CD1c-positive myeloid dendritic cell (primary cell): ENCODE measurements at regions not wholly inside any gene's neighbourhood (a gene's known extent, or its start where the extent isn't known, plus 50 kb on each side); places are given as distances from the start of the nearest gene placed in this dataset.
"Not testable (repeated sequence)": the region's sequence is repeated elsewhere in the genome, so short reads cannot be mapped to it uniquely, and the experiment has no call there.

Experiments
- DNase-seq: peaks from one replicate; pipeline ENCODE4 v3.0.0-alpha.2; 2016; ENCODE audit errors: extremely low spot score

- DNase-seq, result no peak
Measured at GRCh38 chr14:106393742-106394141, 867.4 kb downstream of the TMEM121 start.

- no peak for DNase-seq
Measured at GRCh38 chr14:106395456-106396050, 869.2 kb downstream of the TMEM121 start.

GRCh38 chr14:106396999-106397398 is 870.6 kb downstream of the TMEM121 start:
- DNase-seq, result no peak

- not testable (repeated sequence) for DNase-seq
Measured at GRCh38 chr14:106398931-106399331, 872.5 kb downstream of the TMEM121 start.

GRCh38 chr14:106401316-106401715 is 874.9 kb downstream of the TMEM121 start:
- not testable (repeated sequence) for DNase-seq

GRCh38 chr14:106410229-106410628 is 883.8 kb downstream of the TMEM121 start:
- not testable (repeated sequence) for DNase-seq

GRCh38 chr14:106414464-106414863 is 888.1 kb downstream of the TMEM121 start:
- no peak for DNase-seq

GRCh38 chr14:106417224-106418049 is 891.1 kb downstream of the TMEM121 start:
- DNase-seq, result peak; percentile 89

GRCh38 chr14:106419376-106419965 is 893.1 kb downstream of the TMEM121 start:
- DNase-seq, result no peak

- peak; percentile 65 for DNase-seq
Measured at GRCh38 chr14:106421431-106422033, 895.1 kb downstream of the TMEM121 start.

GRCh38 chr14:106422066-106422465 is 895.7 kb downstream of the TMEM121 start:
- DNase-seq, result no peak

- DNase-seq, result not testable (repeated sequence)
Measured at GRCh38 chr14:106425150-106425549, 898.8 kb downstream of the TMEM121 start.

GRCh38 chr14:106436310-106436905 is 910.0 kb downstream of the TMEM121 start:
- DNase-seq, result peak; percentile 68

GRCh38 chr14:106442857-106443256 is 916.5 kb downstream of the TMEM121 start:
- DNase-seq, result peak; percentile 3

- no peak for DNase-seq
Measured at GRCh38 chr14:106455026-106455425, 928.6 kb downstream of the TMEM121 start.

- DNase-seq, result peak; percentile 38
Measured at GRCh38 chr14:106459971-106460730, 933.8 kb downstream of the TMEM121 start.

- no peak for DNase-seq
Measured at GRCh38 chr14:106460916-106461315, 934.5 kb downstream of the TMEM121 start.

- DNase-seq, result not testable (repeated sequence)
Measured at GRCh38 chr14:106466483-106466882, 940.1 kb downstream of the TMEM121 start.

GRCh38 chr14:106468869-106469268 is 942.5 kb downstream of the TMEM121 start:
- not testable (repeated sequence) for DNase-seq

GRCh38 chr14:106470028-106470427 is 943.6 kb downstream of the TMEM121 start:
- DNase-seq, result not testable (repeated sequence)
